ENCODE measurements at regions not wholly inside any gene's neighbourhood (a gene's known extent, or its start where the extent isn't known, plus 50 kb on each side); places are given as distances from the start of the nearest gene placed in this dataset.
"Not testable (repeated sequence)": the region's sequence is repeated elsewhere in the genome, so short reads cannot be mapped to it uniquely, and the experiment has no call there.

- DNase-seq (ENCODE audit: low read depth in 1 of 2, low spot score in 1 of 2) = no peak
- TF ChIP-seq SPI1 (IDR thresholded peaks at IDR 0.05; ENCODE audit: borderline replicate concordance, low read depth) (no peak), GABPA (IDR thresholded peaks at IDR 0.05; ENCODE audit: low read depth) (no peak), CTCF (IDR thresholded peaks at IDR 0.05; ENCODE audit: insufficient read depth, low read length) (no peak), POLR2AphosphoS5 (IDR thresholded peaks at IDR 0.05; ENCODE audit: low read depth) (no peak)
- TF ChIP-seq, protein P1, sequence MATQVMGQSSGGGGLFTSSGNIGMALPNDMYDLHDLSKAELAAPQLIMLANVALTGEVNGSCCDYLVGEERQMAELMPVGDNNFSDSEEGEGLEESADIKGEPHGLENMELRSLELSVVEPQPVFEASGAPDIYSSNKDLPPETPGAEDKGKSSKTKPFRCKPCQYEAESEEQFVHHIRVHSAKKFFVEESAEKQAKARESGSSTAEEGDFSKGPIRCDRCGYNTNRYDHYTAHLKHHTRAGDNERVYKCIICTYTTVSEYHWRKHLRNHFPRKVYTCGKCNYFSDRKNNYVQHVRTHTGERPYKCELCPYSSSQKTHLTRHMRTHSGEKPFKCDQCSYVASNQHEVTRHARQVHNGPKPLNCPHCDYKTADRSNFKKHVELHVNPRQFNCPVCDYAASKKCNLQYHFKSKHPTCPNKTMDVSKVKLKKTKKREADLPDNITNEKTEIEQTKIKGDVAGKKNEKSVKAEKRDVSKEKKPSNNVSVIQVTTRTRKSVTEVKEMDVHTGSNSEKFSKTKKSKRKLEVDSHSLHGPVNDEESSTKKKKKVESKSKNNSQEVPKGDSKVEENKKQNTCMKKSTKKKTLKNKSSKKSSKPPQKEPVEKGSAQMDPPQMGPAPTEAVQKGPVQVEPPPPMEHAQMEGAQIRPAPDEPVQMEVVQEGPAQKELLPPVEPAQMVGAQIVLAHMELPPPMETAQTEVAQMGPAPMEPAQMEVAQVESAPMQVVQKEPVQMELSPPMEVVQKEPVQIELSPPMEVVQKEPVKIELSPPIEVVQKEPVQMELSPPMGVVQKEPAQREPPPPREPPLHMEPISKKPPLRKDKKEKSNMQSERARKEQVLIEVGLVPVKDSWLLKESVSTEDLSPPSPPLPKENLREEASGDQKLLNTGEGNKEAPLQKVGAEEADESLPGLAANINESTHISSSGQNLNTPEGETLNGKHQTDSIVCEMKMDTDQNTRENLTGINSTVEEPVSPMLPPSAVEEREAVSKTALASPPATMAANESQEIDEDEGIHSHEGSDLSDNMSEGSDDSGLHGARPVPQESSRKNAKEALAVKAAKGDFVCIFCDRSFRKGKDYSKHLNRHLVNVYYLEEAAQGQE (IDR thresholded peaks at IDR 0.05; ENCODE audit: insufficient replicate concordance, low read depth) = no peak
- no peak overlapping the region for H3K27ac ChIP-seq (replicated peaks)
- no peak overlapping the region for H3K4me3 ChIP-seq (replicated peaks; ENCODE audit: insufficient read depth, low read length)
- H3K27me3 ChIP-seq (ENCODE audit: insufficient read depth, poor library complexity, severe bottlenecking) = no peaks in the 10 kb centered on the region
These were observed 212.5 kb upstream of the DDHD1 start for GRCh38 chr14:53365486-53366130.

DNA sequence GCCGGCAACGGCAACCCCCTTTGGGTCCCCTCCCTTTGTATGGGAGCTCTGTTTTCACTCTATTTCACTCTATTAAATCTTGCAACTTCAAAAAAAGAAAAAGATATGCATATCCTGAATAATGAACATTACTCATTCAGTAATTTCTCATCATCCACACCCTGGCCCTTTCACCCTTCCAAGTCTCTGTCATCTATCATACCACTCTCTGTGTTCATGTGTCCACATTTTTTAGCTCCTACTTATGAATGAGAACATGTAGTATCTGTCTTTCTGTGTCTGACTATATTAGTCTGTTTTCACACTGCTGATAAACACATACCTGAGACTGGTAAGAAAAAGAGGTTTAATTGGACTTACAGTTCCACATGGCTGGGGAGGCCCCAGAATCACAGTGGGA lies 209.8 kb upstream of the DDHD1 start:
- H3K4me3 ChIP-seq (replicated peaks; ENCODE audit: insufficient read depth, low read length); DNase-seq (ENCODE audit: low read depth in 1 of 2, low spot score in 1 of 2); H3K27ac ChIP-seq (replicated peaks); H3K27me3 ChIP-seq (ENCODE audit: insufficient read depth, poor library complexity, severe bottlenecking): not testable (repeated sequence)

- DNase-seq (ENCODE audit: low read depth in 1 of 2, low spot score in 1 of 2) = no peak
These were observed 207.7 kb upstream of the DDHD1 start for GRCh38 chr14:53360829-53361228.

More at GRCh38 chr14:53360829-53361228, 207.7 kb upstream of the DDHD1 start:
- TF ChIP-seq, protein P1 (IDR thresholded peaks at IDR 0.05; ENCODE audit: insufficient replicate concordance, low read depth) = no peak
- TF ChIP-seq CTCF (IDR thresholded peaks at IDR 0.05; ENCODE audit: insufficient read depth, low read length) (no peak), SPI1 (IDR thresholded peaks at IDR 0.05; ENCODE audit: borderline replicate concordance, low read depth) (no peak), POLR2AphosphoS5 (IDR thresholded peaks at IDR 0.05; ENCODE audit: low read depth) (no peak), GABPA (IDR thresholded peaks at IDR 0.05; ENCODE audit: low read depth) (no peak)
- no peak overlapping the region for H3K4me3 ChIP-seq (replicated peaks; ENCODE audit: insufficient read depth, low read length)
- H3K27me3 ChIP-seq (ENCODE audit: insufficient read depth, poor library complexity, severe bottlenecking) = no peaks in the 10 kb centered on the region
- H3K27ac ChIP-seq (replicated peaks) = no peak overlapping the region

Data from HL-60 (cell line).